H1 (cell line): ENCODE measurements at regions not wholly inside any gene's neighbourhood (a gene's known extent, or its start where the extent isn't known, plus 50 kb on each side); places are given as distances from the start of the nearest gene placed in this dataset.

Experiments used
- CTCF ChIA-PET: fragments of 300-600 bp; sonication (Branson Sonifier 250); formaldehyde crosslinking; loops from one replicate; lab custom pipeline; 2021; ENCODE audit not compliant: partially characterized antibody; lab: Charles Lee
- POLR2A ChIA-PET: fragments of 300-600 bp; sonication (Branson Sonifier 250); formaldehyde crosslinking; loops from one replicate; lab custom pipeline; 2021; ENCODE audit warnings: inconsistent platforms; ENCODE audit not compliant: partially characterized antibody; lab: Charles Lee
- DNase-seq, 2 experiments: peaks; one replicate each; pipeline versions ENCODE4 v3.0.0 to v3.0.0-alpha.2; 2010 to 2022; ENCODE audit warnings: low spot score in 2 of 2, low read depth in 1 of 2, mixed read lengths in 1 of 2
- FAIRE-seq: peaks from 2 replicates; lab custom pipeline; 2011; peaks lifted over from hg19 to GRCh38; lab: Jason Lieb, UNC
- H2AFZ ChIP-seq: 2 replicates; pipeline ENCODE4 v1.8.1; 2012; ENCODE audit warnings: low read length, inconsistent platforms
- H2AK5ac ChIP-seq: 2 replicates; pipeline ENCODE4 v1.6.1; 2013; ENCODE audit warnings: low read depth, low read length
- H2BK120ac ChIP-seq: replicated peaks from 2 replicates; pipeline ENCODE3; 2013; ENCODE audit warnings: low read depth, low read length, inconsistent platforms
- H2BK12ac ChIP-seq: 2 replicates; pipeline ENCODE4 v1.6.1; 2013; ENCODE audit warnings: low read depth, low read length
- H2BK15ac ChIP-seq: 2 replicates; pipeline ENCODE4 v1.6.1; 2013; ENCODE audit warnings: low read length
- H2BK20ac ChIP-seq: 2 replicates; pipeline ENCODE4 v1.6.1; 2013; ENCODE audit warnings: low read length
- H2BK5ac ChIP-seq: 2 replicates; pipeline ENCODE4 v1.6.1; 2013; ENCODE audit warnings: low read depth, low read length
- H3K14ac ChIP-seq: 2 replicates; pipeline ENCODE4 v1.6.1; 2013; ENCODE audit warnings: inconsistent platforms; ENCODE audit not compliant: insufficient read length
- H3K18ac ChIP-seq: 2 replicates; pipeline ENCODE4 v1.6.1; 2013; ENCODE audit warnings: low read length; ENCODE audit errors: extremely low read depth
- H3K23ac ChIP-seq: 2 replicates; pipeline ENCODE4 v1.6.1; 2013; ENCODE audit warnings: inconsistent platforms; ENCODE audit not compliant: insufficient read length
- H3K23me2 ChIP-seq: 2 replicates; pipeline ENCODE4 v1.6.1; 2013; ENCODE audit warnings: low read depth, low read length
- H3K27ac ChIP-seq: 2 replicates; pipeline ENCODE4 v1.6.1; 2011; ENCODE audit warnings: low read depth, low read length, inconsistent platforms
- H3K27me3 ChIP-seq, 4 experiments: replicated peaks in 1 of 4; 1 replicate in 1 of 4; 2 replicates in 3 of 4; pipeline versions ENCODE4 v1.6.1 to v1.8.1; 2011 to 2013; ENCODE audit warnings: low read length in 3 of 4, mild to moderate bottlenecking in 3 of 4, inconsistent platforms in 2 of 4, mixed read lengths in 2 of 4, moderate library complexity in 1 of 4; ENCODE audit not compliant: control insufficient read depth in 3 of 4, insufficient read depth in 3 of 4; ENCODE audit errors: extremely low read depth in 1 of 4
- H3K36me3 ChIP-seq, 4 experiments: 2 replicates each; pipeline versions ENCODE4 v1.6.1 to v1.8.1; 2011 to 2013; ENCODE audit warnings: mild to moderate bottlenecking in 4 of 4, low read length in 3 of 4, moderate library complexity in 2 of 4, control low read depth in 1 of 4, inconsistent platforms in 1 of 4; ENCODE audit not compliant: insufficient read depth in 4 of 4, control insufficient read depth in 2 of 4
- H3K4ac ChIP-seq: replicated peaks from 2 replicates; pipeline ENCODE3; 2013; ENCODE audit warnings: low read length, low read depth, mixed read lengths, inconsistent platforms; ENCODE audit not compliant: insufficient read length
- H3K4me1 ChIP-seq, 4 experiments: replicated peaks in 1 of 4; 1 replicate in 1 of 4; 2 replicates in 3 of 4; pipeline versions ENCODE4 v1.6.1 to v1.8.1; 2011 to 2013; ENCODE audit warnings: low read length in 3 of 4, inconsistent platforms in 2 of 4, mixed read lengths in 1 of 4; ENCODE audit not compliant: insufficient read depth in 4 of 4, control insufficient read depth in 3 of 4
- H3K4me2 ChIP-seq, 2 experiments: 2 replicates each; pipeline versions ENCODE4 v1.6.1 to v1.8.1; 2011 to 2013; ENCODE audit warnings: low read depth in 2 of 2, low read length in 2 of 2, control low read depth in 1 of 2, inconsistent platforms in 1 of 2, mild to moderate bottlenecking in 1 of 2; ENCODE audit not compliant: insufficient read depth in 1 of 2
- H3K4me3 ChIP-seq, 4 experiments: fragments of 200-600, 300-600 bp in 1 of 4; sonication (generic), shearing (Covaris generic), sonication (Bioruptor Twin) in 1 of 4; 2 replicates each; pipeline versions ENCODE4 v1.5.1 to v1.8.1; 2011 to 2016; ENCODE audit warnings: low read length in 4 of 4, low read depth in 3 of 4, control low read depth in 2 of 4, inconsistent platforms in 2 of 4, mild to moderate bottlenecking in 2 of 4, mixed read lengths in 1 of 4, moderate library complexity in 1 of 4; ENCODE audit not compliant: insufficient read depth in 2 of 4; ENCODE audit errors: extremely low read depth in 1 of 4
- H3K56ac ChIP-seq: replicated peaks from 2 replicates; pipeline ENCODE3; 2013; ENCODE audit warnings: low read depth, mild to moderate bottlenecking, mixed read lengths, low read length, inconsistent platforms; ENCODE audit not compliant: insufficient read length
- H3K79me1 ChIP-seq: 2 replicates; pipeline ENCODE4 v1.6.1; 2013; ENCODE audit warnings: low read depth, low read length, control low read depth
- H3K79me2 ChIP-seq, 2 experiments: 2 replicates each; pipeline versions ENCODE4 v1.6.1 to v1.8.1; 2012 to 2013; ENCODE audit warnings: low read length in 2 of 2, mild to moderate bottlenecking in 2 of 2, inconsistent platforms in 1 of 2; ENCODE audit not compliant: insufficient read depth in 2 of 2, control insufficient read depth in 1 of 2
- H3K9ac ChIP-seq, 4 experiments: replicated peaks in 1 of 4; 1 replicate in 1 of 4; 2 replicates in 3 of 4; pipeline versions ENCODE4 v1.6.1 to v1.8.1; 2011 to 2013; ENCODE audit warnings: low read depth in 3 of 4, low read length in 3 of 4, control low read depth in 2 of 4, mild to moderate bottlenecking in 2 of 4, moderate library complexity in 2 of 4, inconsistent platforms in 1 of 4; ENCODE audit errors: extremely low read depth in 1 of 4
- H3K9me3 ChIP-seq, 2 experiments: 2 replicates each; pipeline versions ENCODE4 v1.6.1 to v1.8.1; 2012 to 2013; ENCODE audit warnings: mild to moderate bottlenecking in 2 of 2, moderate library complexity in 2 of 2, control low read depth in 1 of 2, inconsistent platforms in 1 of 2, low read depth in 1 of 2, low read length in 1 of 2, mixed read lengths in 1 of 2; ENCODE audit not compliant: insufficient read depth in 2 of 2
- H4K20me1 ChIP-seq, 2 experiments: replicated peaks in 1 of 2; 2 replicates each; pipeline versions ENCODE3 to v1.8.1; 2011 to 2013; ENCODE audit warnings: inconsistent platforms in 2 of 2, low read length in 2 of 2, mild to moderate bottlenecking in 1 of 2; ENCODE audit not compliant: insufficient read depth in 2 of 2, control insufficient read depth in 1 of 2
- H4K5ac ChIP-seq: 2 replicates; pipeline ENCODE4 v1.6.1; 2013; ENCODE audit warnings: low read length, low read depth, mixed read lengths, inconsistent platforms; ENCODE audit not compliant: insufficient read length
- H4K8ac ChIP-seq: 2 replicates; pipeline ENCODE4 v1.8.0; 2013; ENCODE audit warnings: mild to moderate bottlenecking, moderate library complexity, low read length, inconsistent platforms; ENCODE audit not compliant: insufficient read depth; ENCODE audit errors: extremely low read depth
- H4K91ac ChIP-seq: replicated peaks from 2 replicates; pipeline ENCODE3; 2013; ENCODE audit warnings: low read length, mixed read lengths, inconsistent platforms; ENCODE audit not compliant: insufficient read length
- BACH1 ChIP-seq: IDR thresholded peaks from 2 replicates; pipeline ENCODE4 v1.6.1; 2012; ENCODE audit warnings: low read length, improper control_type of control experiment
- CBX5 ChIP-seq: fragments of 300-800, 300-1000 bp; sonication (generic); IDR thresholded peaks from 2 replicates; pipeline ENCODE4 v1.7.1; 2016; ENCODE audit warnings: antibody characterized with exemption, low read length, low read depth
- CREB1 ChIP-seq: IDR thresholded peaks from 2 replicates; pipeline ENCODE4 v1.6.1; 2012; ENCODE audit warnings: inconsistent platforms
- MAX ChIP-seq: IDR thresholded peaks from 2 replicates; pipeline ENCODE4 v1.6.1; 2012; ENCODE audit warnings: inconsistent platforms
- NANOG ChIP-seq: IDR thresholded peaks from 2 replicates; pipeline ENCODE4 v1.6.1; 2011; ENCODE audit warnings: low read length, low read depth, mild to moderate bottlenecking, inconsistent platforms; ENCODE audit not compliant: insufficient read depth, poor library complexity, severe bottlenecking
- WGBS, 2 experiments: shearing (Covaris generic) in 1 of 2; methylation state at CpG; one replicate each; pipeline versions ENCODE4 v1.1.6 to v1.1.7; 2013 to 2015; ENCODE audit warnings: low lambda C conversion rate in 2 of 2, mixed read lengths in 2 of 2, inconsistent platforms in 1 of 2, low coverage in 1 of 2, missing lambda C conversion rate in 1 of 2; ENCODE audit not compliant: insufficient replicate concordance in 2 of 2, insufficient coverage in 1 of 2, insufficient read length in 1 of 2; ENCODE audit errors: extremely low coverage in 1 of 2, missing lambda C conversion rate in 1 of 2; 5-methylcytosine and 5-hydroxymethylcytosine counted together

GRCh38 chr20:56796345-56796744 is 167.2 kb downstream of the TFAP2C start:
- Histone ChIP-seq H3K23ac (no peak overlapping the region), H3K4me1 (no peaks in the 10 kb centered on the region), H3K79me2 (no peaks in the 10 kb centered on the region), H3K79me1 (no peaks in the 10 kb centered on the region), H4K20me1 (no peaks in the 10 kb centered on the region), H2BK5ac (no peak overlapping the region), H3K18ac (no peak overlapping the region), H3K27ac (no peak overlapping the region), H3K56ac (no peak overlapping the region), H3K9ac (no peak overlapping the region), H3K14ac (no peak overlapping the region), H3K23me2 (no peaks in the 10 kb centered on the region), H3K36me3 (no peaks in the 10 kb centered on the region), H2BK15ac (no peak overlapping the region), H4K91ac (no peak overlapping the region), H2AK5ac (no peak overlapping the region), H2AFZ (no peak overlapping the region), H4K8ac (no peak overlapping the region), H3K27me3 (no peaks in the 10 kb centered on the region), H3K4me3 (no peak overlapping the region), H2BK120ac (no peak overlapping the region), H3K4ac (no peak overlapping the region), H3K9me3 (peaks cover 4 to 6% of the 10 kb centered on the region in 2 experiments; a peak in 3 of 4 replicates), H2BK20ac (no peak overlapping the region), H4K5ac (no peak overlapping the region), H3K4me2 (no peak overlapping the region), H2BK12ac (no peak overlapping the region)
- TF ChIP-seq BACH1 (no peak), MAX (no peak), NANOG (no peak), CREB1 (no peak), CBX5 (no peak)
- DNase-seq (no peak), FAIRE-seq (no peak)
- ChIA-PET POLR2A (no interaction called here), CTCF (interaction anchor here (1.4 to 1.7 kb wide), 2 partner anchors 48 to 246 kb away, joined by 3 read pairs; no protein-coding TSS in a partner anchor)
- 86% methylated on average over 3 of the region's 3 CpGs; no CpG with 5 or more reads in 1 of the 2 experiments for WGBS, 2 experiments
